Transverse colon (tissue), 4 donors: ENCODE measurements at regions not wholly inside any gene's neighbourhood (a gene's known extent, or its start where the extent isn't known, plus 50 kb on each side); places are given as distances from the start of the nearest gene placed in this dataset.

ENCODE experiments used
- DNase-seq: peaks from one replicate; pipeline ENCODE4 v3.0.0-alpha.2; 2019
- H3K27ac ChIP-seq, 4 donors: fragments of 200-600 bp; sonication (generic); 2 replicates each; pipeline ENCODE4 v1.5.1; 2016 to 2018; ENCODE audit warnings: inconsistent platforms in 4 of 4
- H3K27me3 ChIP-seq: fragments of 200-600 bp; sonication (generic); 2 replicates; pipeline ENCODE4 v1.5.1; 2017; ENCODE audit warnings: inconsistent platforms
- H3K36me3 ChIP-seq, 4 donors: fragments of 200-600 bp; sonication (generic); 2 replicates each; pipeline ENCODE4 v1.5.1; 2017 to 2019; ENCODE audit warnings: inconsistent platforms in 4 of 4
- H3K4me1 ChIP-seq, 4 donors: fragments of 200-600 bp; sonication (generic); 2 replicates each; pipeline ENCODE4 v1.5.1; 2017 to 2020; ENCODE audit warnings: inconsistent platforms in 4 of 4
- H3K4me3 ChIP-seq, 4 donors: fragments of 200-600 bp; sonication (generic); 1 replicate in 1 of 4; 2 replicates in 3 of 4; pipeline versions ENCODE4 v1.5.1 to v1.6.1; 2017 to 2019; ENCODE audit warnings: inconsistent platforms in 4 of 4
- H3K9me3 ChIP-seq, 2 donors: fragments of 200-600 bp; sonication (generic); 2 replicates each; pipeline ENCODE4 v1.5.1; 2017 to 2019; ENCODE audit warnings: inconsistent platforms in 2 of 2
- EP300 ChIP-seq: sonication (generic); formaldehyde crosslinking; IDR thresholded peaks from one replicate; pipeline ENCODE4 v1.6.1; 2017; ENCODE audit warnings: antibody characterized with exemption, low read depth
- POLR2A ChIP-seq: fragments of 450-650 bp; IDR thresholded peaks from one replicate; pipeline ENCODE4 v1.6.1; 2016; ENCODE audit warnings: antibody characterized with exemption, mild to moderate bottlenecking, moderate library complexity
- POLR2AphosphoS5 ChIP-seq, 3 donors: sonication (generic); formaldehyde crosslinking; IDR thresholded peaks; one replicate each; pipeline ENCODE4 v1.6.1; 2016; ENCODE audit warnings: antibody characterized with exemption in 3 of 3
- WGBS, 2 donors: methylation state at CpG; one replicate each; pipeline ENCODE4 v1.1.5; 2018; ENCODE audit warnings: low coverage in 1 of 2; 5-methylcytosine and 5-hydroxymethylcytosine counted together
- in situ Hi-C, 4 donors: fragments of 200-750 bp; cut with MboI; loops; one replicate each; pipeline versions ENCODE4 v1.15.0 to v1.15.1; 2017; ENCODE audit warnings: low sequenced_read_pairs in 3 of 4, low pct_ligation_motif_present in 1 of 4, low pct_unique_long_range_greater_than_20kb in 1 of 4
- intact Hi-C: fragments of 100-400 bp; cut with DNase I; formaldehyde crosslinking; loops from one replicate; pipeline ENCODE4 v1.15.1; 2023; ENCODE audit warnings: low total_unique reads
- TF ChIP-seq, protein P1 (sequence below), 5 experiments: fragments of 200-600 bp in 3 of 5; fragments of 450-650 bp in 2 of 5; sonication (generic) in 3 of 5; IDR thresholded peaks; 1 replicate in 2 of 5; 2 replicates in 3 of 5; pipeline ENCODE4 v1.5.1; 2016 to 2017; ENCODE audit warnings: antibody characterized with exemption in 5 of 5, inconsistent platforms in 3 of 5, mild to moderate bottlenecking in 2 of 5, moderate library complexity in 1 of 5

- Histone ChIP-seq H3K9me3 (no peaks in the 10 kb centered on the region), H3K36me3 (no peaks in the 10 kb centered on the region), H3K4me1 (no peaks in the 10 kb centered on the region), H3K4me3 (no peak overlapping the region), H3K27ac (no peak overlapping the region), H3K27me3 (no peaks in the 10 kb centered on the region)
- no peak for TF ChIP-seq POLR2A
- TF ChIP-seq EP300, result no peak
- TF ChIP-seq, protein P1, sequence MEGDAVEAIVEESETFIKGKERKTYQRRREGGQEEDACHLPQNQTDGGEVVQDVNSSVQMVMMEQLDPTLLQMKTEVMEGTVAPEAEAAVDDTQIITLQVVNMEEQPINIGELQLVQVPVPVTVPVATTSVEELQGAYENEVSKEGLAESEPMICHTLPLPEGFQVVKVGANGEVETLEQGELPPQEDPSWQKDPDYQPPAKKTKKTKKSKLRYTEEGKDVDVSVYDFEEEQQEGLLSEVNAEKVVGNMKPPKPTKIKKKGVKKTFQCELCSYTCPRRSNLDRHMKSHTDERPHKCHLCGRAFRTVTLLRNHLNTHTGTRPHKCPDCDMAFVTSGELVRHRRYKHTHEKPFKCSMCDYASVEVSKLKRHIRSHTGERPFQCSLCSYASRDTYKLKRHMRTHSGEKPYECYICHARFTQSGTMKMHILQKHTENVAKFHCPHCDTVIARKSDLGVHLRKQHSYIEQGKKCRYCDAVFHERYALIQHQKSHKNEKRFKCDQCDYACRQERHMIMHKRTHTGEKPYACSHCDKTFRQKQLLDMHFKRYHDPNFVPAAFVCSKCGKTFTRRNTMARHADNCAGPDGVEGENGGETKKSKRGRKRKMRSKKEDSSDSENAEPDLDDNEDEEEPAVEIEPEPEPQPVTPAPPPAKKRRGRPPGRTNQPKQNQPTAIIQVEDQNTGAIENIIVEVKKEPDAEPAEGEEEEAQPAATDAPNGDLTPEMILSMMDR (IDR thresholded peaks at IDR 0.05), result no peak
- no peak for TF ChIP-seq POLR2AphosphoS5 (IDR thresholded peaks at IDR 0.05)
- DNase-seq, result no peak
- in situ Hi-C loops, result loop anchor here in 1 of 4 donors (25.0 kb wide), 1 partner anchor 102 kb away; no protein-coding TSS in a partner anchor
- WGBS, 2 donors, result 39 to 67% methylated on average over 1 of the region's 1 CpG
- intact Hi-C loops, result no loop called here
These were observed 551.9 kb upstream of the CA10 start for GRCh38 chr17:52710363-52710901.

GRCh38 chr17:52709724-52710123 lies 551.2 kb upstream of the CA10 start:
- DNase-seq, result no peak
- WGBS, 2 donors, result 92% methylated on average over 3 of the region's 3 CpGs; no CpG with 5 or more reads in 1 of the 2 donors
- Histone ChIP-seq H3K27me3 (no peaks in the 10 kb centered on the region), H3K4me3 (no peak overlapping the region), H3K4me1 (no peaks in the 10 kb centered on the region), H3K9me3 (no peaks in the 10 kb centered on the region), H3K27ac (no peak overlapping the region), H3K36me3 (no peaks in the 10 kb centered on the region)
- TF ChIP-seq POLR2AphosphoS5 (IDR thresholded peaks at IDR 0.05) (no peak), EP300 (no peak), POLR2A (no peak)
- TF ChIP-seq, protein P1 (IDR thresholded peaks at IDR 0.05), result no peak
- intact Hi-C loops (no loop called here), in situ Hi-C loops (loop anchor here in 1 of 4 donors (25.0 kb wide), 1 partner anchor 103 kb away; no protein-coding TSS in a partner anchor)

DNA sequence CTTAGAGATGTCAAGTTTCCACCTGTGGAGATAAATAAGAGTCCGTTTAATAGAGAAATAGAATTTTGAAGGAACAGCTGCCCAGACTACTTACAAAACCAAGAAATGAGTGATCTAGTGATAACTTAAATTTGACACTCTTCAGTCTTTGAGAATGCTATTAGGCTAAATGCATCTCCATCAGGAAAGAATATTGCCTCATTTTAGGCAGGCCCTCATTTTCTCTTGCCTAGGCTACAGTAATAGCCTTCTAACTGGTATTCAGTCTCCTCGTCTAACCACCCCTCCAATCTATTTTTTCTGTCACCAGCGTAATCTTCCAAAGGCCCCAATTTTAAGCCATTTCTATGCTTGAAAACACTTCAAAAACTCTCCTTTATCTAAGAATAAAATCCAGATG lies 537.8 kb upstream of the CA10 start:
- intact Hi-C loops (no loop called here), in situ Hi-C loops (no loop called here)
- Histone ChIP-seq H3K27me3 (no peaks in the 10 kb centered on the region), H3K27ac (no peak overlapping the region), H3K36me3 (no peaks in the 10 kb centered on the region), H3K4me3 (no peak overlapping the region), H3K9me3 (no peaks in the 10 kb centered on the region), H3K4me1 (no peaks in the 10 kb centered on the region)
- DNase-seq, result no peak
- no peak for TF ChIP-seq POLR2A
- TF ChIP-seq, protein P1 (IDR thresholded peaks at IDR 0.05), result no peak
- no peak for TF ChIP-seq EP300
- no peak for TF ChIP-seq POLR2AphosphoS5 (IDR thresholded peaks at IDR 0.05)
- 80 to 85% methylated on average over 3 of the region's 3 CpGs for WGBS, 2 donors

- no peaks in the 10 kb centered on the region for H3K4me1 ChIP-seq
- H3K4me3 ChIP-seq, result no peak overlapping the region
- DNase-seq, result no peak
- H3K27me3 ChIP-seq, result no peaks in the 10 kb centered on the region
- no peaks in the 10 kb centered on the region for H3K9me3 ChIP-seq
- in situ Hi-C loops, result no loop called here
- H3K36me3 ChIP-seq, result no peaks in the 10 kb centered on the region
- H3K27ac ChIP-seq, result no peak overlapping the region
- intact Hi-C loops, result no loop called here
- TF ChIP-seq POLR2A (no peak), EP300 (no peak), POLR2AphosphoS5 (IDR thresholded peaks at IDR 0.05) (no peak)
- TF ChIP-seq, protein P1 (IDR thresholded peaks at IDR 0.05), result no peak
These were observed 527.6 kb upstream of the CA10 start for GRCh38 chr17:52686140-52686539.
